ENCODE measurements at regions not wholly inside any gene's neighbourhood (a gene's known extent, or its start where the extent isn't known, plus 50 kb on each side); places are given as distances from the start of the nearest gene placed in this dataset.

- DNase-seq (ENCODE audit: extremely low read depth, low read depth), result no peak
- no peak overlapping the region for H3K4me3 ChIP-seq (replicated peaks; ENCODE audit: low read depth, low read length)
- TF ChIP-seq CTCF (IDR thresholded peaks at IDR 0.05; ENCODE audit: low read depth, low read length, missing control alignments), result no peak
Observed at GRCh38 chr13:106623799-106624460, 56.0 kb upstream of the ARGLU1 start.

DNA sequence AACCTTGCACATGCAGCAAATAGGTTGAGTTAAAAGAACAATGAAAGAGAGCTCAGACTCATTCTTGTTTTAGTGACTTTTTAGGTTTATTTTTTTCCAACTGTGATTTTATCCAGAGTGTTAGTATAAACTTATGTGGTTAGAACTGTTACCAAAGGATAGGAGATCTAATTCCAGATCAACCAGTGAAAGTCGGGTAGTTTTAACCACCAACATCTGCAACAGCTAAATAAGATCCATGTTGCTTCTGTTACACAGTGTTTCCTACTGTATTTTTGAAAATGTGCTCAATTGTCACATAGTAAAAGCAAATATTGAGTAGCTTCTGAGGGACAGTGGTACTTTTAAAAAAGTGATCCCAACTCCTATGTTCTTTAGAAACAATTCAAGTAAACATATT, 53.9 kb upstream of the ARGLU1 start:
- H3K4me3 ChIP-seq (replicated peaks; ENCODE audit: low read depth, low read length), result no peak overlapping the region
- DNase-seq (ENCODE audit: extremely low read depth, low read depth), result no peak
- no peak for TF ChIP-seq CTCF (IDR thresholded peaks at IDR 0.05; ENCODE audit: low read depth, low read length, missing control alignments)

- peak; percentile 75 for TF ChIP-seq CTCF (IDR thresholded peaks at IDR 0.05; ENCODE audit: low read depth, low read length, missing control alignments)
- DNase-seq (ENCODE audit: extremely low read depth, low read depth), result peak; percentile 21
- H3K4me3 ChIP-seq (replicated peaks; ENCODE audit: low read depth, low read length), result no peak overlapping the region
Observed at GRCh38 chr13:106619688-106620555, 52.0 kb upstream of the ARGLU1 start.
